ENCODE measurements at regions not wholly inside any gene's neighbourhood (a gene's known extent, or its start where the extent isn't known, plus 50 kb on each side); places are given as distances from the start of the nearest gene placed in this dataset.
A peak's percentile ranks its signal among the peaks of the same experiment; 100 is the strongest.

GRCh38 chr3:147656023-147656422 lies 246.9 kb downstream of the ZIC1 start:
- Histone ChIP-seq H3K4me3 (ENCODE audit: low read length) (no peak overlapping the region), H3K27me3 (ENCODE audit: control insufficient read depth, insufficient read depth, low read length) (no peaks in the 10 kb centered on the region), H3K9me3 (replicated peaks; ENCODE audit: control insufficient read depth, low read depth, low read length) (no peaks in the 10 kb centered on the region), H3K36me3 (ENCODE audit: control insufficient read depth, insufficient read depth, low read length) (no peaks in the 10 kb centered on the region), H3K27ac (ENCODE audit: low read length) (no peak overlapping the region), H3K4me1 (ENCODE audit: control insufficient read depth, insufficient read depth, low read length) (no peaks in the 10 kb centered on the region)
- WGBS (ENCODE audit: insufficient coverage): 20% methylated on average over 1 of the region's 2 CpGs
- DNase-seq: peak; percentile 16

GRCh38 chr3:147661916-147662315 lies 252.8 kb downstream of the ZIC1 start:
- Histone ChIP-seq H3K4me3 (ENCODE audit: low read length) (no peak overlapping the region), H3K36me3 (ENCODE audit: control insufficient read depth, insufficient read depth, low read length) (no peaks in the 10 kb centered on the region), H3K27ac (ENCODE audit: low read length) (no peak overlapping the region), H3K9me3 (replicated peaks; ENCODE audit: control insufficient read depth, low read depth, low read length) (no peaks in the 10 kb centered on the region), H3K27me3 (ENCODE audit: control insufficient read depth, insufficient read depth, low read length) (no peaks in the 10 kb centered on the region), H3K4me1 (ENCODE audit: control insufficient read depth, insufficient read depth, low read length) (no peaks in the 10 kb centered on the region)
- DNase-seq: no peak
- 60% methylated on average over 1 of the region's 3 CpGs for WGBS (ENCODE audit: insufficient coverage)

DNA sequence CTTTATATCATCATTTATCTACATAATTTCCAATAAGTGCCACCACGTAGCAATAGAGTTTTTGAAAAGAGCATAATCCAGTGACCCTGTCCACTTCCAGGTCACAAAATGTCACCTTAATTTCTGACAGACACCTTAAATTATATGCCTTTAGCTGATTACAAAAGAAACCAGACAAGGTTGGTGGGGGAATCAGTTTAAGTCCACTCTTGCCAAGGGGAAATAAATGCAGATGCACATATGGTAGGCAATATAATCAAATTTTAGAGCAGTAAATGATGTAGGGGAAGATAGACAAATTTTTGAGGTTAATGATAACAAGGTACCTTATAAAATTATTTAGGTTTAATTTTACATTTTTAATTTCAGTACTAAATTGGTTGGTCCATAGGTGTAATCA lies 253.5 kb downstream of the ZIC1 start:
- no peak for DNase-seq
- Histone ChIP-seq H3K36me3 (ENCODE audit: control insufficient read depth, insufficient read depth, low read length) (no peaks in the 10 kb centered on the region), H3K9me3 (replicated peaks; ENCODE audit: control insufficient read depth, low read depth, low read length) (no peaks in the 10 kb centered on the region), H3K4me1 (ENCODE audit: control insufficient read depth, insufficient read depth, low read length) (no peaks in the 10 kb centered on the region), H3K27ac (ENCODE audit: low read length) (no peak overlapping the region), H3K4me3 (ENCODE audit: low read length) (no peak overlapping the region), H3K27me3 (ENCODE audit: control insufficient read depth, insufficient read depth, low read length) (no peaks in the 10 kb centered on the region)
- WGBS (ENCODE audit: insufficient coverage): no CpG with 5 or more reads among the region's 1 CpG

- Histone ChIP-seq H3K27me3 (ENCODE audit: control insufficient read depth, insufficient read depth, low read length) (no peaks in the 10 kb centered on the region), H3K27ac (ENCODE audit: low read length) (no peak overlapping the region), H3K4me1 (ENCODE audit: control insufficient read depth, insufficient read depth, low read length) (no peaks in the 10 kb centered on the region), H3K36me3 (ENCODE audit: control insufficient read depth, insufficient read depth, low read length) (no peaks in the 10 kb centered on the region), H3K9me3 (replicated peaks; ENCODE audit: control insufficient read depth, low read depth, low read length) (no peaks in the 10 kb centered on the region), H3K4me3 (ENCODE audit: low read length) (no peak overlapping the region)
- no CpG with 5 or more reads among the region's 2 CpGs for WGBS (ENCODE audit: insufficient coverage)
- peak; percentile 25 for DNase-seq
These were observed 259.9 kb downstream of the ZIC1 start for GRCh38 chr3:147669077-147669476.

DNA sequence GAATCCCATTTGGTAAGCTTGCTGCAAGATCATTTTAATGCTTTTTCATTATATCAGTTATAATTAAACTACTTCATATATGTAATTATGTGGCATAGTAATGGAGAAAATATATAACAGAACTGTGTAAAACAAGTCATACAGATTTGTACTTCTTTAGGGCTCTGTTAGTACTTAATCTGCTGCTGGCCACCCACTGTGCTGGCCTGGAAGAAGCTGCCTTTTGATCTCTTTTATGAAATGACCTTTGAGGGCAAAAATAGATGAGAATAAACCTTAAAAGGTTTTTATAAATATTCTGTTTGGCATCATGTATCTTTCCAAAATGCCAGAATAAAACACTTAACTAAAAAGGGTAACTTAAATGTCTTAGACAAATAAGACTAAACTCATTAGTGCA lies 262.9 kb downstream of the ZIC1 start:
- no peaks in the 10 kb centered on the region for H3K27me3 ChIP-seq (ENCODE audit: control insufficient read depth, insufficient read depth, low read length)
- H3K36me3 ChIP-seq (ENCODE audit: control insufficient read depth, insufficient read depth, low read length): no peaks in the 10 kb centered on the region
- DNase-seq: no peak
- H3K27ac ChIP-seq (ENCODE audit: low read length): no peak overlapping the region
- H3K4me1 ChIP-seq (ENCODE audit: control insufficient read depth, insufficient read depth, low read length): no peaks in the 10 kb centered on the region
- no peaks in the 10 kb centered on the region for H3K9me3 ChIP-seq (replicated peaks; ENCODE audit: control insufficient read depth, low read depth, low read length)
- no peak overlapping the region for H3K4me3 ChIP-seq (ENCODE audit: low read length)

- DNase-seq: no peak
- Histone ChIP-seq H3K9me3 (replicated peaks; ENCODE audit: control insufficient read depth, low read depth, low read length) (no peaks in the 10 kb centered on the region), H3K36me3 (ENCODE audit: control insufficient read depth, insufficient read depth, low read length) (no peaks in the 10 kb centered on the region), H3K27me3 (ENCODE audit: control insufficient read depth, insufficient read depth, low read length) (no peaks in the 10 kb centered on the region), H3K4me1 (ENCODE audit: control insufficient read depth, insufficient read depth, low read length) (no peaks in the 10 kb centered on the region), H3K27ac (ENCODE audit: low read length) (no peak overlapping the region), H3K4me3 (ENCODE audit: low read length) (no peak overlapping the region)
- WGBS (ENCODE audit: insufficient coverage): no CpG with 5 or more reads among the region's 2 CpGs
These were observed 263.3 kb downstream of the ZIC1 start for GRCh38 chr3:147672436-147672835.

DNA sequence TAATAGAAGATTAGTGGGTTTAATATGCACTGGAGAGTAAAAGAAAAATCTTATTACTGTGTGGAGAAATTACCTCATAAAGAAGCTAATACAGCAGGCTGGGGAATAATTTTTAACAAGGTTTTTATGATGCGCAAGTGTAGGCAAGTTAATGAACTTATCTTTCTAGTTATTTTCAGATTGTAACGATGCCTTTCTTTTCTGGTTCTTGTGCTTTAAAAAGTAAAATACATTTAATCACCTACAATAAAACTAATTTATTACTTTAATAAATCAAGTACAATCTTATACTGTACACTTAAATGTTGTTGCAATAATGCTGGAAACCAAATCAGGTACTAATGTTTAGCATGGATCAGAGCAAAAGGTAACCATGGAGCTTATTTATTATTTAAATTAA lies 266.6 kb downstream of the ZIC1 start:
- no peaks in the 10 kb centered on the region for H3K9me3 ChIP-seq (replicated peaks; ENCODE audit: control insufficient read depth, low read depth, low read length)
- H3K27me3 ChIP-seq (ENCODE audit: control insufficient read depth, insufficient read depth, low read length): no peaks in the 10 kb centered on the region
- WGBS (ENCODE audit: insufficient coverage): no CpG with 5 or more reads among the region's 2 CpGs
- no peaks in the 10 kb centered on the region for H3K4me1 ChIP-seq (ENCODE audit: control insufficient read depth, insufficient read depth, low read length)
- DNase-seq: no peak
- H3K27ac ChIP-seq (ENCODE audit: low read length): no peak overlapping the region
- no peak overlapping the region for H3K4me3 ChIP-seq (ENCODE audit: low read length)
- no peaks in the 10 kb centered on the region for H3K36me3 ChIP-seq (ENCODE audit: control insufficient read depth, insufficient read depth, low read length)

- Histone ChIP-seq H3K27me3 (ENCODE audit: control insufficient read depth, insufficient read depth, low read length) (no peaks in the 10 kb centered on the region), H3K4me1 (ENCODE audit: control insufficient read depth, insufficient read depth, low read length) (no peaks in the 10 kb centered on the region), H3K36me3 (ENCODE audit: control insufficient read depth, insufficient read depth, low read length) (no peaks in the 10 kb centered on the region), H3K4me3 (ENCODE audit: low read length) (no peak overlapping the region), H3K9me3 (replicated peaks; ENCODE audit: control insufficient read depth, low read depth, low read length) (no peaks in the 10 kb centered on the region), H3K27ac (ENCODE audit: low read length) (no peak overlapping the region)
- WGBS (ENCODE audit: insufficient coverage): 46% methylated on average over 4 of the region's 6 CpGs
- peak; percentile 10 for DNase-seq
These were observed 271.8 kb downstream of the ZIC1 start for GRCh38 chr3:147680837-147681483.

GRCh38 chr3:147688868-147689267 lies 279.7 kb downstream of the ZIC1 start:
- Histone ChIP-seq H3K4me1 (ENCODE audit: control insufficient read depth, insufficient read depth, low read length) (no peaks in the 10 kb centered on the region), H3K27ac (ENCODE audit: low read length) (no peak overlapping the region), H3K27me3 (ENCODE audit: control insufficient read depth, insufficient read depth, low read length) (no peaks in the 10 kb centered on the region), H3K9me3 (replicated peaks; ENCODE audit: control insufficient read depth, low read depth, low read length) (no peaks in the 10 kb centered on the region), H3K4me3 (ENCODE audit: low read length) (no peak overlapping the region), H3K36me3 (ENCODE audit: control insufficient read depth, insufficient read depth, low read length) (no peaks in the 10 kb centered on the region)
- DNase-seq: no peak
- WGBS (ENCODE audit: insufficient coverage): no CpG with 5 or more reads among the region's 1 CpG

- no peak overlapping the region for H3K4me3 ChIP-seq (ENCODE audit: low read length)
- H3K4me1 ChIP-seq (ENCODE audit: control insufficient read depth, insufficient read depth, low read length): no peaks in the 10 kb centered on the region
- no CpG with 5 or more reads among the region's 2 CpGs for WGBS (ENCODE audit: insufficient coverage)
- H3K36me3 ChIP-seq (ENCODE audit: control insufficient read depth, insufficient read depth, low read length): no peaks in the 10 kb centered on the region
- H3K27ac ChIP-seq (ENCODE audit: low read length): no peak overlapping the region
- no peaks in the 10 kb centered on the region for H3K27me3 ChIP-seq (ENCODE audit: control insufficient read depth, insufficient read depth, low read length)
- DNase-seq: no peak
- no peaks in the 10 kb centered on the region for H3K9me3 ChIP-seq (replicated peaks; ENCODE audit: control insufficient read depth, low read depth, low read length)
These were observed 290.1 kb downstream of the ZIC1 start for GRCh38 chr3:147699175-147699838.

DNA sequence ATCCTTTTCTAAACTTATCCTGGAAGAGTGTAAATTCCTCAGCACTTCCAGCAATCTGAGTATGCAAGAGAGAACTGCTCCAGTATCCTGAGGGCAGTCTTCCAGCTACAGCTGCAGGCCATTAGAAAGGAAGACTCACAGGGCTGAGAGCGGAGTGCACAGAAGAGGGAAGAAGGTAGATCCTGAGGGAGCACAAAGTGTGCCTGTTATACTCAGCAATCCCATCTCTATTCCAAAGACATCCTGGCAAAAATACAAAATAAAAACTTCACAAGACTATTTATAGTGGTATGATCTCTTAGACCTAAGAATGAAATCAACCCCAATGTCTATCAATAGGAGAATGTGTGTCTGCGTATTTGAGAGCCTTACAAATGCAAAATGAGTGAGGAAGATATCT lies 292.0 kb downstream of the ZIC1 start:
- WGBS (ENCODE audit: insufficient coverage): no CpG with 5 or more reads among the region's 2 CpGs
- Histone ChIP-seq H3K36me3 (ENCODE audit: control insufficient read depth, insufficient read depth, low read length) (no peaks in the 10 kb centered on the region), H3K9me3 (replicated peaks; ENCODE audit: control insufficient read depth, low read depth, low read length) (no peaks in the 10 kb centered on the region), H3K4me1 (ENCODE audit: control insufficient read depth, insufficient read depth, low read length) (peaks cover 3% of the 10 kb centered on the region), H3K27ac (ENCODE audit: low read length) (no peak overlapping the region), H3K27me3 (ENCODE audit: control insufficient read depth, insufficient read depth, low read length) (no peaks in the 10 kb centered on the region), H3K4me3 (ENCODE audit: low read length) (no peak overlapping the region)
- DNase-seq: peak; percentile 90
